HG03066 (cell line): ENCODE measurements at regions not wholly inside any gene's neighbourhood (a gene's known extent, or its start where the extent isn't known, plus 50 kb on each side); places are given as distances from the start of the nearest gene placed in this dataset.
"Not testable (repeated sequence)": the region's sequence is repeated elsewhere in the genome, so short reads cannot be mapped to it uniquely, and the experiment has no call there.

Experiments
- ATAC-seq: cut with Tn5 transposase; IDR thresholded peaks from one replicate; pipeline ENCODE4 v1.9.1; 2021; ENCODE audit warnings: low read depth; ENCODE audit not compliant: unreplicated experiment

- ATAC-seq = no peak
Observed at GRCh38 chr3:94314218-94314883, 251.5 kb downstream of the NSUN3 start.

GRCh38 chr3:94317017-94317416 is 254.2 kb downstream of the NSUN3 start:
- ATAC-seq = no peak

GRCh38 chr3:94323596-94323995 is 260.7 kb downstream of the NSUN3 start:
- no peak for ATAC-seq

- no peak for ATAC-seq
Observed at GRCh38 chr3:94331831-94332230, 269.0 kb downstream of the NSUN3 start.

GRCh38 chr3:94336046-94336753 is 273.3 kb downstream of the NSUN3 start:
- ATAC-seq = no peak

- no peak for ATAC-seq
Observed at GRCh38 chr3:94345101-94345500, 282.2 kb downstream of the NSUN3 start.

- ATAC-seq = no peak
Observed at GRCh38 chr3:94349310-94349878, 286.5 kb downstream of the NSUN3 start.

GRCh38 chr3:94356581-94356980 is 293.7 kb downstream of the NSUN3 start:
- ATAC-seq = no peak

GRCh38 chr3:94359996-94360395 is 297.1 kb downstream of the NSUN3 start:
- no peak for ATAC-seq

GRCh38 chr3:94360987-94361386 is 298.1 kb downstream of the NSUN3 start:
- ATAC-seq = no peak

- no peak for ATAC-seq
Observed at GRCh38 chr3:94362393-94362792, 299.5 kb downstream of the NSUN3 start.

GRCh38 chr3:94365006-94365405 is 302.1 kb downstream of the NSUN3 start:
- ATAC-seq = no peak

- ATAC-seq = no peak
Observed at GRCh38 chr3:94372026-94372425, 309.2 kb downstream of the NSUN3 start.

- no peak for ATAC-seq
Observed at GRCh38 chr3:94373456-94373855, 310.6 kb downstream of the NSUN3 start.

- no peak for ATAC-seq
Observed at GRCh38 chr3:94374439-94375161, 311.7 kb downstream of the NSUN3 start.

- ATAC-seq = not testable (repeated sequence)
Observed at GRCh38 chr3:94377123-94377696, 314.3 kb downstream of the NSUN3 start.

GRCh38 chr3:94377863-94378262 is 315.0 kb downstream of the NSUN3 start:
- not testable (repeated sequence) for ATAC-seq

GRCh38 chr3:94378322-94378721 is 315.5 kb downstream of the NSUN3 start:
- no peak for ATAC-seq

- ATAC-seq = no peak
Observed at GRCh38 chr3:94379264-94379663, 316.4 kb downstream of the NSUN3 start.

- no peak for ATAC-seq
Observed at GRCh38 chr3:94394885-94395284, 332.0 kb downstream of the NSUN3 start.

GRCh38 chr3:94395851-94396250 is 333.0 kb downstream of the NSUN3 start:
- ATAC-seq = no peak
